GM21360 (cell line): ENCODE measurements at regions not wholly inside any gene's neighbourhood (a gene's known extent, or its start where the extent isn't known, plus 50 kb on each side); places are given as distances from the start of the nearest gene placed in this dataset.
A peak's percentile ranks its signal among the peaks of the same experiment; 100 is the strongest.
"Not testable (repeated sequence)": the region's sequence is repeated elsewhere in the genome, so short reads cannot be mapped to it uniquely, and the experiment has no call there.

ENCODE experiments used
- ATAC-seq: cut with Tn5 transposase; IDR thresholded peaks from one replicate; pipeline ENCODE4 v1.9.1; 2021; ENCODE audit warnings: mild to moderate bottlenecking, moderate library complexity; ENCODE audit not compliant: unreplicated experiment

DNA sequence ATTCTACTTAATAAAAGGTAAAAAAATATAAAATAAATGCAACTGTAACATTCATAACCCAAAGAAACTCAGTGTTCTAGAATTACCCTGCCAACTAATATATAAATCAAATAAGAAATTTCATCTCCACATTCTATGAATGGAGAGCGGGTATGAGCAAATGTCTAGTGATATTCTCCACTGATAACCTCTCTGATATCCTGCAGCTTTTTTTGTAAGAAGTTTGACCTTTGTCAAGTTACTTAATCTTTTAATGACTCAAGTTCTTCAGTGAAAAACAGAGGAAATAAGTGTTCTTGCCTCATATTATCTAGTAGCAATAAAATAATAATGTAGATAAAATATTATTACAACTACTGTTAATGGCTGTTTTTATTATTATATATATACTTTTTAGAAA is 1275.6 kb upstream of the CDH9 start:
- no peak for ATAC-seq

DNA sequence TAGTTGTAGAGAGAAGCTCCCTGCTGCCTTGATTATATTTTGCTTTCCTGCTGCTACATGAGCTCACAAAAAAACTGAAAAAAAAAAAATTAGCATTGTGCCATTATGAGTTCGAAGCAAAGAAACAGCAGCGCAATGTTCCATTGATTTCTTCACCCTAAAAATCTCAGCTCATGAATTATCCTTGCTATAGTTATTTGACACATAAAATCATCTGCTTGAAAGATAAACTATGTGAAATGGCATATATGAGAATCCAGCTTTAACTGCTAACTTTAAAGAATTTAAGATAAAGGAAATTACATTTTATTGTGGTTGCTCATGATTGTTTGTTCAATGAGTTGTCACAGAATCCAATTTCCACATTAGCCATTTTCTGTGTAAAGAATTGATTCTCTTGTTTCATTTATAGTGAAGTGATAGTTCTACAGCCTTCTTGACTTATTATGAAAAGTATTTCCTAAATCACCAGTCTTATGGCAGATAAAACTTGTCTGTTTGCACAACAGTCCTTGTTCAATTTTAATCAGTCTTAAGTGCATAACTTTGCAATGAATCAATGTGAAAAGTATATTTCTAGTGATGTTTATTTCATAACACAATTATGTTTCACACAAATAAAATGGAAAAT is 1275.0 kb upstream of the CDH9 start:
- no peak for ATAC-seq

DNA sequence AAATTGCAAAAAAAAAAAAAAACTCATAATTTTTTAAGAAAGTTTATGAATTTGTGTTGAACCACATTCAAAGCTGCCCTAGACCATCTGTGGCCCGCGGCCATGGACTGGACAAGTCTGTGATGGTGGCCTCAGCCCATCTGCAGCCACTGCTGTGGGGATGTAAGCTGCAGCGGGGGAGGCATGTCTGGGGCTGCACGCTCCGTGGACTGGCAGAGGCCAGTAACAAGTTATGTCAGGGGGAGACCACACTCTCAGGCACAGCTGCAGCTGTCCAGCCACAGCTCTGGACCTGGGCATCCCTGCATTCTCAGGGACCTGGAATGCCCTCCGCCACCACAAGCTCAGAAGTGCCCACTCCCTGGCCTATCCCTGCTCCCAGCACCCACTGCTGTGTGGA is 1272.3 kb upstream of the CDH9 start:
- no peak for ATAC-seq

DNA sequence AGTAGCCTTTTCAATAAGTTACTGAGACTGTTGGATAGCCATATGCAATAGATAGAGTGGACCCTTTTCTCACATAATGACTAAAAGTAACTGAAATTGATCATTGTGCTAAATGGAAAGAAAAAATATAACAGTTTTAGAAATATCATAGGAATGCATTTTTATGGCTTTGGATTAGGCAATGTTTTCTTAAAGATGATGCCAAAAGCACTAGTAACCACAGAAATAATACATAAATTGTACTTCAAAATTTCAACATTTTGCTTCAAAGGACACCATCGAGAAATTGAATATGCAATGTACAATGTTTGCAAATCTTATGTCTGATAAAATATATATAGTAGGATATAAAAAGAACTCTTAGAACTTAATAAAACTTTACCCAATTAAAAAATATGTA is 1267.5 kb upstream of the CDH9 start:
- ATAC-seq: no peak

DNA sequence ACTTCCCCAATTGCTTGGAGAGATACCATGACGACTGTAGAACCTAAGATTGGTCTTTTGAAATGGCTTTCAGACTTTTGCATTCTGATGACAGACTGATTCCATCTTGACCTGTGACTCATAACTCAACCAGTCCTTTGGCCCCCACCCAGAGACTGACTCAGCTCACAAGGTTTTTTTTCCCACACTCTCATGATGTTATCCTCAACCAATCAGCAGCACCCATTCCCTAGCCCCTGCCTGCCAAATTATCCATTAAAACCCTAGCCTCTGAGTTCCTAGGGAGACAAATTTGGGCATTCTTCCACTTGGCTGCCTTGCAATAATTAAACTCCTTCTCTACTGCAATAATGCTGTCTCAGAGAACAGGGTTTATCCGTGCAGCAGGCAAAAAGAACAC is 1263.3 kb upstream of the CDH9 start:
- no peak for ATAC-seq

DNA sequence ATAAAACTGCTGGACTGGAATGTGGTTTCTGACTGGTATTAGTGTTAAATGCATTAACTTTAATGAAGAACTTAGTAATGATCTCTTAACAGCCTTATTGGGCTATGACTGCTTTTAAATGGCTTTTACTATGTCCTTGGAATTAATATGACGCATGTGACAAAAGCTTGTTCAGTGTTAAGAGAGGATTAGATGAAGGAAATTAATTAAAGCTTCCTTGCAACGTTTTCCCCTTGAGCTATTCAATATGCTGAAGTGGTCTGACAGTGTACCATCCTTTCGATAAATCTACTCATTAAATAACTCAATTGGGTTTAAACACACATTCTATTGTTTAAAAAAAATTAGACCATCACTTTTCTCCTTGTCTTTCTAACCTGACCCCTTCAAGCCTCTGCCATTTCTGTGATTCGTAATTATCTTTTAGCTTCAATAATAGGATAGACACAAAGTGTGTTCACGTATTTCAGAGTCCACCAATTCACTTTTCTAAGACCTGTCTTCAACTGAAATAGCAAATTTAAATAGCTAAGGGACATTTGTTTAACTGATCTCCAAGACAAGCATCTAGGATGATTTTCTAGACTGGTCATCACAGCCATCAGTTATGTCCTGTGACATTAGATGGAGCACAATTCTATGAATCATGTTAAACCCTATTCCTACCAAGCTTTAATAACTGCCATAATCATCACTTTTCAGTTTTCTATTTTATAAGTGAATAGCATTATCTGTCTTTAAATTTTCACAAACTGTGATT is 1258.0 kb upstream of the CDH9 start:
- ATAC-seq: no peak

DNA sequence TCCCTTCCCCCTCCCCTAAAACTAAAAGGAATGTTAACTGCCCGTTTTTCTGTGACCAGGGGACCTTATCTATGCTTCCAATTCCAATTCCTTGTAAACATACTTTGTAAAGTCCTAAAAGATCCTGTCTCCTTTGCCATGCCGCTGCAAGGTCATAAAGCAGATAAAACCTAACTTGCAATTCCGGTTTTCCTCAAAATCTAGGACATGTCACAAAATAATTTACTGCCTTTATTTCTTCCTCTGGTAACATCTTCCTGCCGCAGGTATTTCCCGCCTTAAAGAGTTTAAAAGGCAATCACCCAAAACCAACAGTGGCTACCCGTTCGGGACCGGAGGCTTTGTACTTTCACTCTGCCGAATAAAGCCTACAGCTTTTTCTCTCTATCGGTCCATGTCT is 1248.6 kb upstream of the CDH9 start:
- ATAC-seq: not testable (repeated sequence)

DNA sequence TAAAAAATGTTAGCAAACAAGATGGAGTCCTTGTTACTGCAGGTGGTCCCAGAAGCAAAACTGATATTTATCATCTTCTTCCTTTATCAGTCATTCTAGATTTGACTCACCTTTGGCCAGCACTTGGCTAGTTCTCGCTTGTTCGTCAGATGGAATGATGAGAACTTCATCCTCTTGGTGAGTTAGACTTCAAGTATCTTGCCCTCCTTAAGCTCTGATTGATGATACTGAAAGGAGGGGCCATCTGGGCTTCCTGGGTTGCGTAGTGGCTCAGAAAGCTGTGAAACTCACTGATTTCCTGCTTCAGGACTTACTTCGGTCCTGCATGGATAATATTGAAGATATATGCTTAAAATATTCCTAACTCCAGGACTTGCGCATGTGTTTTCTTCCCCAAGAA is 1248.2 kb upstream of the CDH9 start:
- no peak for ATAC-seq

DNA sequence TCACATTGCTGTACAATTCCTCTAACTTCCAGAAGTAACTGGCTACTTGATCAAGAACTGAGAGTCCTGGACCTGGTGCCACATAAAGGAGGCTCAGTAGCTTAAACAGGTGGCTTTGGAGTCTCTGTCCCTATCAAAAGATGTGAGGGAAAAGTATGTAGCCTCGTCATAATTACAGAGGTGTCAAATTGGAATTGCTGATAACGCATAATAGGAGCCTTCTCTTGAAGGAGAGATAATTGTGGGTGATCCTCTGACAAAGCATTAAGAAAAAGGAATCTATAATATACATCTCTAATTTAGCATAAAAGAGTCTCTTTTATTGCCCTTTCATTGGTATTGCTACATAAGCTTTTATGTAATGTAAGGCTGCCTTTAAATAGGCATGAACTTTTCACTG is 1246.4 kb upstream of the CDH9 start:
- ATAC-seq: no peak

DNA sequence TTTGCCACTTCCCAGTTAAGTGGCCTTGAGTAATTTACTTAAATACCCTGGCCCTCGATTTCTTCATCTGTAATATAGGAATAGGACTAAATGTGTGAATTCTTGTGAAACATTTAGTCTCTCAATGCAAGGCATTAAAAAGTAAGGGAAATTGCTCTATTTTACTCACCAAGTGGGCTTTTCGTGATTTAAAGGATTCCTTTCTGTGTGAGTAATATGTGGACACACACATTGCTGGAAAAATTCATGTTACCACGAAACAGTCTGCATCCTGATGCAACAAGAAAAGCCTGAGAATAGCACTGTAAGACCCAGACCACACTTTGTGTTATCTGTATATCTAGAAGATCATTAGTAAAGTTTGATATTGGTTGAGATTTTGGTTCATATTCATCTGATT is 1243.0 kb upstream of the CDH9 start:
- no peak for ATAC-seq

DNA sequence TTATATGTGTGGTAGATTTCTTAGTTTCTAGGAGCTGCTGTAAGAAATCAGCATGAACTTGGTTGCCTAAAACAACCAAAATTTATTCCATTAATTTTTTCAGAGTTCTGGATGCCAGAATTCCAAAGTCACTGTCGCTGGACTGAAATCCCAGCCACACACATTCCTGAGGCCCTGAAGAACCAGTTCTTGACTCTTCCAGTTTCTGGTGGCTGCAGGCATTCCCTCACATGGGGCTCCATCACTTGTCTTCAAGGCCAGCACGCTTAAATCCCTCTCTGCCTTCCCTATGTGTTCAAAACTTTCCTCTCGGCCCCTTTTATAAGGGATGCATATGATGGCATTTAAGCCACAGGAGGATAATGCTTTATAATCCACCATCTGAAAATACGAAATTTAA is 1237.5 kb upstream of the CDH9 start:
- no peak for ATAC-seq

DNA sequence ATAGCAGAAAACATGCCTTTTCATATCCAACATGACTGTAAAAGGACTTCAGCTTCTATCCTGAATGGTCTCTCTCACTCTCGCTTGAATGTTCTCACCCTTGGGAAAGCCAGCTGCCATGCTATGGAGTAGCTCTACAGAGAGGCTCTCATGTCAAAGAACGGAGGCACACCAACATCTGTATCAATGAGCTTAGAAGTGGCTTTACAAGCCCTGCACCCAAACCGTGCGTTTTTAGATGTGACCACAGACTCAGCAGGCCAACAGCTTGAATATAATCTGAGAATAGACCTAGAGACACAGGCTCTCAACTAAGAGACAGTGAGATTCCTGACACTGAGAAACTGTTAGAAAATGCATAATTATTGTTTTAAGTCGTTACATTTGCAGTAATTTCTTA is 1231.6 kb upstream of the CDH9 start:
- no peak for ATAC-seq

DNA sequence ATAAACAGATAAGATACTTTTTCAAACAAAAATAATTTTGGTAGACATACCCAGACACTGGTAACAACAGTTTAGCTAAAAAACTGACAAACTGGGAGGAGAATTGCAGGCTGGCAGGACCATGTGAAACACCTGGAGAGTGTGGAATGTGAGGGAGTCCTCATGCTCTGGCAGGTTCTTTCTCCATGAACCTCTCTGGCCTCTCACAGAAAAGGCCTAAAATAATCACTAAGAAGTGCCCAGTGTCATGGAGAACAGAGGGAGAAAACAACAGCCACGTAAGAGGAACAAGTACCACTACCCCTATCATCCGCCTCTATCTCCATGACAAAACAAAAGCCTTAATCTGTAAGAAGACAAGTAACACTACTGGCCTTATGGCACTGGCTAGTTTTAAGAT is 1227.5 kb upstream of the CDH9 start:
- no peak for ATAC-seq

DNA sequence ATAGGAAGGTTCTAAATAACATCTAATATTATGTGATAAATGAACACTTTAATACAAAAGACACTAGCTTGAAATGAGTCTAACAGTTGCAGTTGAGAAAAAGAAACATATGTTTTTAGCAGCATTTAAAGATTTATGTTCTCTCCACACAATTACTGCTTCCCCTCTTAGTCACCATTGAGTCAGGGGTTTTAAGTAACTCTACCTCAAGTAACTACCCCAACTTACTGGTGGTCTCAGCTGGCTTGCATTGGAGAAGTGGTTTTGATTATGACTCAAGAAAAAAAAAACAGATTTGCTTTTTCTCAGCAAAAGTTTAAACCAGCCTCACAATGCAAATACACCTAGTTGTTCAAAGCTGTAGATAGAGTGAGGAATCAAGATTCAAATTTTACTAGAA is 1216.5 kb upstream of the CDH9 start:
- no peak for ATAC-seq

DNA sequence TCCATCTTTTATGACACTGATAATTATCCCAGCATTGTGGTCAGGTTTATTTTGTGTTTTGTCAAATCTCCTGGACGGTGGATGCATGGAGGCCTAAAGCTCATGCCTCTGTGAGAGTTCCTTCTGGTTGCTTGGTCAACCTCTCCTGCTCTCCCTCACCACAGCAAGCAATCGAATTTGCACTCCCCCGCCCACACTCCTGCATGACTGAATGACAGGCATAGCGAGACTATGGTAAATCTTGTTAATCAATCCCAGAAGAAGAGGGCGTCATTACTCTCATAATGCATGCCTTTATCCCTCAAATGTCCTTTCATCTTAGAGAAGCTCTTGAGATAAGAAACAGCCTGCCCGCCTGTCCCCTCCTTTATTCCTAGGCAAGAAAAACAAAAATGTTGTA is 1215.0 kb upstream of the CDH9 start:
- no peak for ATAC-seq

DNA sequence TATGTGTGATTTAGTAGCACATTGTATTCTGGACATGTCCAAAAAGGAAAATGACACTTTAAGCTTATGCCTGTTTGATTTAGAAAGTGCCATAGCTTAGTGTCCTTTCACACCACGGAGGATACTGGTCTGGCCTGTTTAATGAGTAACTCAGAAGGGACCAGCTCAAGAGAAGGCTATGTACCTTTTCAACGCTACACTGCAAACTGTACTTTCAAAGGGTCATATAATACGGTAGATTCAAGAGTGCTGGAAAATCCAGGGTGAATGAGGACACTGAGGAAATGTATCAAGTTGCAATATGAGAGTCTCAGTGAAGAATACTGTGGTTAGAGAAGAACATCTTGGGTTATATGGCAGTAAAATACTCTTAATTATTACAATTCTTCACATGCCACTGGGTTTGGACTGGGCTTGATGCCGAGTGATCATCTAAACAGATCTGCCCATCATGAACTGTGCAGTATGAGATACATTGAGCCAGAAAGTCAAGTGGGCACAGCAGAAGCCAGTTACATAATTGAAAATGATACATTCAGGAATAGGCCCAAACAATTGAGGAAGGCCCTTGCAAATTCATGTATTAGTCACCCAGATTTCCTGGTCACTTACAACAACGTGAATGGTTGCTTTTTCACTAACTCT is 1211.5 kb upstream of the CDH9 start:
- no peak for ATAC-seq

DNA sequence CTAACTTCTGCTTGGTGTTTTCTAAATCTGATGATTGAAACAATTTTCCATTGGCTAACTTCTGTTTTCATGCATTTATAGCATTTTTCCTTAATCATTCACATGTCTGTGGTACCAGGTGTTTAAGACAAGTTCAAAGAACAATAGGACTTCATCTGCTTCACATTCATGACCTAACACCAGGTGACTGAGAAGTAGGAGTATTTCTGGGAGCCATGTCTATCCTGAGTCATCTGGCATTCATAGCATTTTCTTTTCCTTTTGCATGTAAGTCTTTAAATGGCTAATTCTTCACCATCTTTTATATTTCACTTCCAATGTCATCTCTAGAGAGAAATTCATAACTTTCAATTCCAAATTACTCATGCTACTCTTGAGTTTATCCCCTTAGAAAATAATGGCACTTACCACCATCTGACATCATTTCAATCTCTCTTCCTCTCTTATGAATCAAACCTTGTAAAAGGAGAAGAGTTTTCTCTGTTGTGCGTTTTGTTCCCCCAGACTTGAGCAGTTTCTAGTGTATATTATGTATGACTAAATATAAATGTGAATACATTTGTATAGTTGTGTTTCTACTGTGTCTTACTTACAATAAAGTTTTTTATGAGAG is 1196.1 kb upstream of the CDH9 start:
- no peak for ATAC-seq

DNA sequence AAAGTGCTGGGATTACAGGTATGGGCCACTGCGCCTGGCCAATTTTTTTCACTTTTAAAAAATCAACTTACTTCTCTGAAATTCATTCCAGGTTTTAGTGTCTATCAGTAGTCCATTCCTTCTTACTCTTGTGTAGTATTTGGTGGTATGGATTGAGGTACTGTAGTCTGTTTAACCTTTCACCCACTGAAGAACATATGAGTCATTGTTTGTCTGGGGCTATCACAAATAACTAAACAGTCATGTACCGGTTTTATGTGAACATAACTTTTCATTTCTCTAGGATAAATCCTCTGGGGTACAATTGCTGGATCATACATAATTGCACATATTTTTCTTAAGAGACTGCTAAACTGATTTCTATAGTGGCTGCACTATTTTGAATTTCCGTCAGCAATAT is 1188.0 kb upstream of the CDH9 start:
- no peak for ATAC-seq

DNA sequence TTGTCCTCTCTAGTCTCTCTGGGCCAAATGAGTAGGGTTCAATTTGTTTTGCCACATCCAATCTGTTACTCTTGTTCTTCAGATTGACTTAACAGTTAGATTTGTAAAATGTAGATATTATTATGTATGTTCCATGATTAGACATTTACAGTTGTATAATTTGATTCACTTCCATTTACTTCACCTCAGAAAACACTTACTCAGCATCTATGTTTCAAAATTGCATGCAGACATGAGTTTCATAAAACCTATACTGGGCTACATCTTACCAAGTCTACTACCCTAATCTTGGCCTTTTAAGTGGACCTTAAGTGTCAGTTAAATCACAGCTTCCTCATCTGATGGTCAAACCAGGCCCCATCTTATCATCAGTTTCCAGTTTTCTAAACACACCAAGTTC is 1181.2 kb upstream of the CDH9 start:
- no peak for ATAC-seq

DNA sequence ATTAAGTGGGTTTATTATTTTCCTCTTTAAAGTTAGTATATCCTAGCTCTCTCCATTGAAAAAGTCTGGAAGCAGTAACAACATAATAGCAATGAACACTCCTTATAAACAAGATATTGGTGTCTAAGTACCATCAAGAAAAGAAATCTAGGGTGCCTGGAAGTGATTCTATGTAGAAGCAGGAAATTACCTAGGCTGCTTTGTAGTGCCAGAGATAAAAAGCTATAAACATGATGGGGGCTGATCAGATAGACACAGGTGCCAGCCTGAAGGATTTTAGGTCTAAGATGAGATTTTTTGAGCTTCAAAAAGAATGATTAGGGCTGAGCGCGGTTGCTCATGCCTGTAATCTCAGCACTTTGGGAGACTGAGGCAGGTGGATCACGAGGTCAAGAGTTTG is 1179.3 kb upstream of the CDH9 start:
- ATAC-seq: no peak

DNA sequence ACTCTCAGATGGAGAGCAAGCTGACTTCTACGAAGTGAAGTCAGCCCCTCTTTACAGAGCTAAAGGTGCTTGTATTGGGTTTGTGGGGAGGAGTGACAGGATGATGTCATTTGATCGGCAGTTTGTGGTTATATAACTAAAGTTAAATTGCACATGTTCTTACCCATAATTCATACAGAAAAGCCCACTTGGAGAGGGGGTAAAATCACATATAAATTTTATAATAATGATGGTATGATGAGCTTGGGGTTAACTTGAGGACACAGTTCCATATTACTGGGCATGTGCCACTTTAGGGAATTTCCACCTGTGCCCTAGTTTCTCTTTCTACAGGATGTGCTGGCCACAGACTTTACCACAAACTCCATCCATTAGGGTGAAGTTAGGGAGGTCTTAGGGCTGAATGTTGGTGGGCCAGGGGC is 1178.6 kb upstream of the CDH9 start:
- ATAC-seq: peak; percentile 65

DNA sequence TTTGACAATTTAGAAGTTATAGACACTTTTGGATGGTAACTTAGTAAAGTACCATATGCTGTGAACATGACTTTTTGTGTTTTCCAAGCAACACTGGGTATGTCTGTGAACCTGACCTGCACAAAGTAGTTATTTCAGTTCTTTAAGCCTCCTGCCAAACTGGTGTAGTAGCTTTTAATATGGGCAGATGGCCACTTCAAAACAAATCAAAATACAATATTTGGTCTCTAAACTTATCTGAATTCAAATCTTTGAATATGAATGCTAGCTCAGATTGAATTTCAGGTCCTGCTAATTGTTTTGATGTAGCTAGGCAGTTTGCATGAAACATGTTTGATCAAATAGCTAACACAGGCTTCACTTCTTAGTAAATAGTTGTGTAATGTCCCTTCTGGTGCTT is 1176.7 kb upstream of the CDH9 start:
- no peak for ATAC-seq
